ENCODE measurements at regions not wholly inside any gene's neighbourhood (a gene's known extent, or its start where the extent isn't known, plus 50 kb on each side); places are given as distances from the start of the nearest gene placed in this dataset.

- H3K4me3 ChIP-seq (ENCODE audit: low read depth, low read length) = no peak overlapping the region
- no peak for DNase-seq (ENCODE audit: low read depth, low spot score)
- POLR2A ChIA-PET = no interaction called here
- no peaks in the 10 kb centered on the region for H3K27me3 ChIP-seq (ENCODE audit: control insufficient read depth, insufficient read depth, low read length)
- H3K27ac ChIP-seq (ENCODE audit: low read depth, low read length) = no peak overlapping the region
- TF ChIP-seq CTCF (IDR thresholded peaks at IDR 0.05; ENCODE audit: low read depth, low read length) = no peak
- H3K9me3 ChIP-seq (ENCODE audit: control insufficient read depth, insufficient read depth, low read length) = peaks cover 75% of the 10 kb centered on the region
- CTCF ChIA-PET = no interaction called here
Measured at GRCh38 chr10:131568866-131569265, 257.3 kb upstream of the TCERG1L start.

GRCh38 chr10:131569851-131570715, 258.6 kb upstream of the TCERG1L start:
- POLR2A ChIA-PET = no interaction called here
- H3K27ac ChIP-seq (ENCODE audit: low read depth, low read length) = no peak overlapping the region
- H3K4me3 ChIP-seq (ENCODE audit: low read depth, low read length) = no peak overlapping the region
- no peak for DNase-seq (ENCODE audit: low read depth, low spot score)
- no peak for TF ChIP-seq CTCF (IDR thresholded peaks at IDR 0.05; ENCODE audit: low read depth, low read length)
- CTCF ChIA-PET = no interaction called here
- H3K27me3 ChIP-seq (ENCODE audit: control insufficient read depth, insufficient read depth, low read length) = no peaks in the 10 kb centered on the region
- peaks cover 81% of the 10 kb centered on the region for H3K9me3 ChIP-seq (ENCODE audit: control insufficient read depth, insufficient read depth, low read length)

- no peak overlapping the region for H3K4me3 ChIP-seq (ENCODE audit: low read depth, low read length)
- CTCF ChIA-PET = no interaction called here
- peaks cover 87% of the 10 kb centered on the region for H3K9me3 ChIP-seq (ENCODE audit: control insufficient read depth, insufficient read depth, low read length)
- no peaks in the 10 kb centered on the region for H3K27me3 ChIP-seq (ENCODE audit: control insufficient read depth, insufficient read depth, low read length)
- no peak for TF ChIP-seq CTCF (IDR thresholded peaks at IDR 0.05; ENCODE audit: low read depth, low read length)
- DNase-seq (ENCODE audit: low read depth, low spot score) = no peak
- no peak overlapping the region for H3K27ac ChIP-seq (ENCODE audit: low read depth, low read length)
- POLR2A ChIA-PET = no interaction called here
Measured at GRCh38 chr10:131570716-131571307, 259.3 kb upstream of the TCERG1L start.

GRCh38 chr10:131571346-131571745, 259.8 kb upstream of the TCERG1L start:
- H3K9me3 ChIP-seq (ENCODE audit: control insufficient read depth, insufficient read depth, low read length) = peaks cover 87% of the 10 kb centered on the region
- no peak overlapping the region for H3K27ac ChIP-seq (ENCODE audit: low read depth, low read length)
- ChIA-PET CTCF (no interaction called here), POLR2A (no interaction called here)
- DNase-seq (ENCODE audit: low read depth, low spot score) = no peak
- H3K4me3 ChIP-seq (ENCODE audit: low read depth, low read length) = no peak overlapping the region
- no peaks in the 10 kb centered on the region for H3K27me3 ChIP-seq (ENCODE audit: control insufficient read depth, insufficient read depth, low read length)
- no peak for TF ChIP-seq CTCF (IDR thresholded peaks at IDR 0.05; ENCODE audit: low read depth, low read length)

- POLR2A ChIA-PET = no interaction called here
Measured at GRCh38 chr10:131571865-131572264, 260.3 kb upstream of the TCERG1L start.

More at GRCh38 chr10:131571865-131572264, 260.3 kb upstream of the TCERG1L start:
- Histone ChIP-seq H3K9me3 (ENCODE audit: control insufficient read depth, insufficient read depth, low read length) (peaks cover 87% of the 10 kb centered on the region), H3K4me3 (ENCODE audit: low read depth, low read length) (no peak overlapping the region), H3K27ac (ENCODE audit: low read depth, low read length) (no peak overlapping the region), H3K27me3 (ENCODE audit: control insufficient read depth, insufficient read depth, low read length) (no peaks in the 10 kb centered on the region)
- TF ChIP-seq CTCF (IDR thresholded peaks at IDR 0.05; ENCODE audit: low read depth, low read length) = no peak
- CTCF ChIA-PET = no interaction called here
- no peak for DNase-seq (ENCODE audit: low read depth, low spot score)
